H1 (cell line): ENCODE measurements at regions not wholly inside any gene's neighbourhood (a gene's known extent, or its start where the extent isn't known, plus 50 kb on each side); places are given as distances from the start of the nearest gene placed in this dataset.

Experiments
- CTCF ChIA-PET: fragments of 300-600 bp; sonication (Branson Sonifier 250); formaldehyde crosslinking; loops from one replicate; lab custom pipeline; 2021; ENCODE audit not compliant: partially characterized antibody; lab: Charles Lee
- POLR2A ChIA-PET: fragments of 300-600 bp; sonication (Branson Sonifier 250); formaldehyde crosslinking; loops from one replicate; lab custom pipeline; 2021; ENCODE audit warnings: inconsistent platforms; ENCODE audit not compliant: partially characterized antibody; lab: Charles Lee
- DNase-seq, 2 experiments: peaks; one replicate each; pipeline versions ENCODE4 v3.0.0 to v3.0.0-alpha.2; 2010 to 2022; ENCODE audit warnings: low spot score in 2 of 2, low read depth in 1 of 2, mixed read lengths in 1 of 2
- FAIRE-seq: peaks from 2 replicates; lab custom pipeline; 2011; peaks lifted over from hg19 to GRCh38; lab: Jason Lieb, UNC
- H2AFZ ChIP-seq: 2 replicates; pipeline ENCODE4 v1.8.1; 2012; ENCODE audit warnings: low read length, inconsistent platforms
- H2AK5ac ChIP-seq: 2 replicates; pipeline ENCODE4 v1.6.1; 2013; ENCODE audit warnings: low read depth, low read length
- H2BK120ac ChIP-seq: replicated peaks from 2 replicates; pipeline ENCODE3; 2013; ENCODE audit warnings: low read depth, low read length, inconsistent platforms
- H2BK12ac ChIP-seq: 2 replicates; pipeline ENCODE4 v1.6.1; 2013; ENCODE audit warnings: low read depth, low read length
- H2BK15ac ChIP-seq: 2 replicates; pipeline ENCODE4 v1.6.1; 2013; ENCODE audit warnings: low read length
- H2BK20ac ChIP-seq: 2 replicates; pipeline ENCODE4 v1.6.1; 2013; ENCODE audit warnings: low read length
- H2BK5ac ChIP-seq: 2 replicates; pipeline ENCODE4 v1.6.1; 2013; ENCODE audit warnings: low read depth, low read length
- H3K14ac ChIP-seq: 2 replicates; pipeline ENCODE4 v1.6.1; 2013; ENCODE audit warnings: inconsistent platforms; ENCODE audit not compliant: insufficient read length
- H3K18ac ChIP-seq: 2 replicates; pipeline ENCODE4 v1.6.1; 2013; ENCODE audit warnings: low read length; ENCODE audit errors: extremely low read depth
- H3K23ac ChIP-seq: 2 replicates; pipeline ENCODE4 v1.6.1; 2013; ENCODE audit warnings: inconsistent platforms; ENCODE audit not compliant: insufficient read length
- H3K23me2 ChIP-seq: 2 replicates; pipeline ENCODE4 v1.6.1; 2013; ENCODE audit warnings: low read depth, low read length
- H3K27ac ChIP-seq: 2 replicates; pipeline ENCODE4 v1.6.1; 2011; ENCODE audit warnings: low read depth, low read length, inconsistent platforms
- H3K27me3 ChIP-seq, 4 experiments: replicated peaks in 1 of 4; 1 replicate in 1 of 4; 2 replicates in 3 of 4; pipeline versions ENCODE4 v1.6.1 to v1.8.1; 2011 to 2013; ENCODE audit warnings: low read length in 3 of 4, mild to moderate bottlenecking in 3 of 4, inconsistent platforms in 2 of 4, mixed read lengths in 2 of 4, moderate library complexity in 1 of 4; ENCODE audit not compliant: control insufficient read depth in 3 of 4, insufficient read depth in 3 of 4; ENCODE audit errors: extremely low read depth in 1 of 4
- H3K36me3 ChIP-seq, 4 experiments: 2 replicates each; pipeline versions ENCODE4 v1.6.1 to v1.8.1; 2011 to 2013; ENCODE audit warnings: mild to moderate bottlenecking in 4 of 4, low read length in 3 of 4, moderate library complexity in 2 of 4, control low read depth in 1 of 4, inconsistent platforms in 1 of 4; ENCODE audit not compliant: insufficient read depth in 4 of 4, control insufficient read depth in 2 of 4
- H3K4ac ChIP-seq: replicated peaks from 2 replicates; pipeline ENCODE3; 2013; ENCODE audit warnings: low read length, low read depth, mixed read lengths, inconsistent platforms; ENCODE audit not compliant: insufficient read length
- H3K4me1 ChIP-seq, 4 experiments: replicated peaks in 1 of 4; 1 replicate in 1 of 4; 2 replicates in 3 of 4; pipeline versions ENCODE4 v1.6.1 to v1.8.1; 2011 to 2013; ENCODE audit warnings: low read length in 3 of 4, inconsistent platforms in 2 of 4, mixed read lengths in 1 of 4; ENCODE audit not compliant: insufficient read depth in 4 of 4, control insufficient read depth in 3 of 4
- H3K4me2 ChIP-seq, 2 experiments: 2 replicates each; pipeline versions ENCODE4 v1.6.1 to v1.8.1; 2011 to 2013; ENCODE audit warnings: low read depth in 2 of 2, low read length in 2 of 2, control low read depth in 1 of 2, inconsistent platforms in 1 of 2, mild to moderate bottlenecking in 1 of 2; ENCODE audit not compliant: insufficient read depth in 1 of 2
- H3K4me3 ChIP-seq, 4 experiments: fragments of 200-600, 300-600 bp in 1 of 4; sonication (generic), shearing (Covaris generic), sonication (Bioruptor Twin) in 1 of 4; 2 replicates each; pipeline versions ENCODE4 v1.5.1 to v1.8.1; 2011 to 2016; ENCODE audit warnings: low read length in 4 of 4, low read depth in 3 of 4, control low read depth in 2 of 4, inconsistent platforms in 2 of 4, mild to moderate bottlenecking in 2 of 4, mixed read lengths in 1 of 4, moderate library complexity in 1 of 4; ENCODE audit not compliant: insufficient read depth in 2 of 4; ENCODE audit errors: extremely low read depth in 1 of 4
- H3K56ac ChIP-seq: replicated peaks from 2 replicates; pipeline ENCODE3; 2013; ENCODE audit warnings: low read depth, mild to moderate bottlenecking, mixed read lengths, low read length, inconsistent platforms; ENCODE audit not compliant: insufficient read length
- H3K79me1 ChIP-seq: 2 replicates; pipeline ENCODE4 v1.6.1; 2013; ENCODE audit warnings: low read depth, low read length, control low read depth
- H3K79me2 ChIP-seq, 2 experiments: 2 replicates each; pipeline versions ENCODE4 v1.6.1 to v1.8.1; 2012 to 2013; ENCODE audit warnings: low read length in 2 of 2, mild to moderate bottlenecking in 2 of 2, inconsistent platforms in 1 of 2; ENCODE audit not compliant: insufficient read depth in 2 of 2, control insufficient read depth in 1 of 2
- H3K9ac ChIP-seq, 4 experiments: replicated peaks in 1 of 4; 1 replicate in 1 of 4; 2 replicates in 3 of 4; pipeline versions ENCODE4 v1.6.1 to v1.8.1; 2011 to 2013; ENCODE audit warnings: low read depth in 3 of 4, low read length in 3 of 4, control low read depth in 2 of 4, mild to moderate bottlenecking in 2 of 4, moderate library complexity in 2 of 4, inconsistent platforms in 1 of 4; ENCODE audit errors: extremely low read depth in 1 of 4
- H3K9me3 ChIP-seq, 2 experiments: 2 replicates each; pipeline versions ENCODE4 v1.6.1 to v1.8.1; 2012 to 2013; ENCODE audit warnings: mild to moderate bottlenecking in 2 of 2, moderate library complexity in 2 of 2, control low read depth in 1 of 2, inconsistent platforms in 1 of 2, low read depth in 1 of 2, low read length in 1 of 2, mixed read lengths in 1 of 2; ENCODE audit not compliant: insufficient read depth in 2 of 2
- H4K20me1 ChIP-seq, 2 experiments: replicated peaks in 1 of 2; 2 replicates each; pipeline versions ENCODE3 to v1.8.1; 2011 to 2013; ENCODE audit warnings: inconsistent platforms in 2 of 2, low read length in 2 of 2, mild to moderate bottlenecking in 1 of 2; ENCODE audit not compliant: insufficient read depth in 2 of 2, control insufficient read depth in 1 of 2
- H4K5ac ChIP-seq: 2 replicates; pipeline ENCODE4 v1.6.1; 2013; ENCODE audit warnings: low read length, low read depth, mixed read lengths, inconsistent platforms; ENCODE audit not compliant: insufficient read length
- H4K8ac ChIP-seq: 2 replicates; pipeline ENCODE4 v1.8.0; 2013; ENCODE audit warnings: mild to moderate bottlenecking, moderate library complexity, low read length, inconsistent platforms; ENCODE audit not compliant: insufficient read depth; ENCODE audit errors: extremely low read depth
- H4K91ac ChIP-seq: replicated peaks from 2 replicates; pipeline ENCODE3; 2013; ENCODE audit warnings: low read length, mixed read lengths, inconsistent platforms; ENCODE audit not compliant: insufficient read length
- ASH2L ChIP-seq: fragments of 200-600, 300-600 bp; sonication (generic); IDR thresholded peaks from one replicate; pipeline ENCODE4 v1.7.1; 2017; ENCODE audit warnings: low read length
- BACH1 ChIP-seq: IDR thresholded peaks from 2 replicates; pipeline ENCODE4 v1.6.1; 2012; ENCODE audit warnings: low read length, improper control_type of control experiment
- CBX8 ChIP-seq: fragments of 300-800, 300-1000 bp; sonication (generic); IDR thresholded peaks from 2 replicates; pipeline ENCODE4 v1.7.1; 2016; ENCODE audit warnings: low read depth, low read length, borderline replicate concordance
- EGR1 ChIP-seq: IDR thresholded peaks from 2 replicates; pipeline ENCODE4 v1.6.1; 2011; ENCODE audit warnings: low read depth, low read length, borderline replicate concordance
- KDM1A ChIP-seq: fragments of 200-600, 300-600 bp; sonication (generic); IDR thresholded peaks from 2 replicates; pipeline ENCODE4 v1.7.1; 2016; ENCODE audit warnings: mild to moderate bottlenecking, low read length, borderline replicate concordance
- MAFK ChIP-seq: IDR thresholded peaks from 2 replicates; pipeline ENCODE4 v1.6.1; 2012; ENCODE audit warnings: low read depth, mild to moderate bottlenecking, improper control_type of control experiment, low read length
- POU5F1 ChIP-seq: IDR thresholded peaks from 2 replicates; pipeline ENCODE4 v1.6.1; 2011; ENCODE audit warnings: low read depth, mild to moderate bottlenecking, low read length, moderate library complexity
- RAD21 ChIP-seq, 2 experiments: IDR thresholded peaks in 1 of 2; conservative IDR thresholded peaks in 1 of 2; 2 replicates each; pipeline ENCODE4 v1.6.1; 2011; ENCODE audit warnings: low read depth in 2 of 2, low read length in 2 of 2, improper control_type of control experiment in 1 of 2, inconsistent platforms in 1 of 2, mild to moderate bottlenecking in 1 of 2, moderate library complexity in 1 of 2
- RBBP5 ChIP-seq: IDR thresholded peaks from 2 replicates; pipeline ENCODE4 v1.7.1; 2012; ENCODE audit warnings: low read depth, mild to moderate bottlenecking, inconsistent platforms, low read length, moderate library complexity, borderline replicate concordance
- RFX5 ChIP-seq: IDR thresholded peaks from 2 replicates; pipeline ENCODE4 v1.6.1; 2011; ENCODE audit warnings: low read depth, low read length, improper control_type of control experiment, borderline replicate concordance
- RXRA ChIP-seq: IDR thresholded peaks from 2 replicates; pipeline ENCODE4 v1.6.1; 2011; ENCODE audit warnings: low read depth, mild to moderate bottlenecking, low read length, moderate library complexity; ENCODE audit not compliant: insufficient read depth
- SRF ChIP-seq: IDR thresholded peaks from 2 replicates; pipeline ENCODE4 v1.6.1; 2011; ENCODE audit warnings: mild to moderate bottlenecking, low read depth, low read length, moderate library complexity
- TAF7 ChIP-seq: optimal IDR thresholded peaks from 2 replicates; pipeline ENCODE3; 2011; ENCODE audit warnings: low read depth, mild to moderate bottlenecking, inconsistent platforms, low read length, moderate library complexity, borderline replicate concordance
- WGBS, 2 experiments: shearing (Covaris generic) in 1 of 2; methylation state at CpG; one replicate each; pipeline versions ENCODE4 v1.1.6 to v1.1.7; 2013 to 2015; ENCODE audit warnings: low lambda C conversion rate in 2 of 2, mixed read lengths in 2 of 2, inconsistent platforms in 1 of 2, low coverage in 1 of 2, missing lambda C conversion rate in 1 of 2; ENCODE audit not compliant: insufficient replicate concordance in 2 of 2, insufficient coverage in 1 of 2, insufficient read length in 1 of 2; ENCODE audit errors: extremely low coverage in 1 of 2, missing lambda C conversion rate in 1 of 2; 5-methylcytosine and 5-hydroxymethylcytosine counted together
- TF ChIP-seq, protein P1 (sequence below): IDR thresholded peaks from 2 replicates; pipeline ENCODE4 v1.6.1; 2012; ENCODE audit warnings: inconsistent platforms

DNA sequence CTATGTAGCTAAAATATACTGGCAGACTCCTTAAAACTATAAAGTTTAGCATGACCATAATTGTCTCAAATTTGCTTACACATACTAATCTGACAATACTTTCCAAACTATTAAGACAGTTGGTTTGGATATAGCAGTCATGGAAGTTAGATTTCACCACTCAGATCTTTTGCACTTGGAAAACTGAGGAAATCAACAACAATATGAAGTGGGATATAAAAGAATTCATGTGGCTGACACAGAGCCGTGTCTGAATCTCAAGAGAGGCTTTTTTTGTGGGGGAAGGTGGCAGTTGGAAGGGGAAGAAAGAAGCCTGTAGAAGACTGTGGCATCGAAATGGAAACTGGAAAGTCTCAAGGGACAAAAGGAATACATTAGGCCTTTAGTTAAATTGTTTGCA is 166.6 kb upstream of the FLRT2 start:
- Histone ChIP-seq H3K79me2 (no peaks in the 10 kb centered on the region), H3K4me1 (no peaks in the 10 kb centered on the region), H3K36me3 (no peaks in the 10 kb centered on the region), H4K8ac (no peak overlapping the region), H3K79me1 (no peaks in the 10 kb centered on the region), H2BK5ac (no peak overlapping the region), H4K20me1 (no peaks in the 10 kb centered on the region), H2BK12ac (no peak overlapping the region), H3K18ac (no peak overlapping the region), H2AFZ (no peak overlapping the region), H2BK20ac (no peak overlapping the region), H3K4me3 (no peak overlapping the region), H3K4ac (no peak overlapping the region), H3K23ac (no peak overlapping the region), H3K23me2 (no peaks in the 10 kb centered on the region), H2AK5ac (no peak overlapping the region), H3K9ac (no peak overlapping the region), H2BK120ac (no peak overlapping the region), H2BK15ac (no peak overlapping the region), H4K5ac (no peak overlapping the region), H3K56ac (no peak overlapping the region), H4K91ac (no peak overlapping the region), H3K9me3 (no peaks in the 10 kb centered on the region), H3K4me2 (no peak overlapping the region), H3K27me3 (peaks cover 0 to 1% (median 0%) of the 10 kb centered on the region in 4 experiments; a peak in 1 of 7 replicates), H3K27ac (no peak overlapping the region), H3K14ac (no peak overlapping the region)
- DNase-seq (no peak), FAIRE-seq (no peak)
- ChIA-PET CTCF (interaction anchor here (1.0 kb wide), 1 partner anchor 21 kb away, joined by 3 read pairs; no protein-coding TSS in a partner anchor), POLR2A (no interaction called here)
- 86% methylated on average over 2 of the region's 2 CpGs; no CpG with 5 or more reads in 1 of the 2 experiments for WGBS, 2 experiments
- TF ChIP-seq ASH2L = no peak
- no peak for TF ChIP-seq SRF
- TF ChIP-seq RBBP5 = no peak
- TF ChIP-seq POU5F1 = no peak
- TF ChIP-seq, protein P1, sequence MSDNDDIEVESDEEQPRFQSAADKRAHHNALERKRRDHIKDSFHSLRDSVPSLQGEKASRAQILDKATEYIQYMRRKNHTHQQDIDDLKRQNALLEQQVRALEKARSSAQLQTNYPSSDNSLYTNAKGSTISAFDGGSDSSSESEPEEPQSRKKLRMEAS = no peak
- no peak for TF ChIP-seq RFX5
- no peak for TF ChIP-seq MAFK
- no peak for TF ChIP-seq EGR1
- TF ChIP-seq TAF7 = no peak
- TF ChIP-seq RXRA = no peak
- TF ChIP-seq KDM1A = no peak
- no peak for TF ChIP-seq BACH1
- TF ChIP-seq RAD21 (IDR thresholded peaks at IDR 0.05 in 1 of 2, conservative IDR thresholded peaks at IDR 0.05 in 1 of 2; ENCODE audit: low read depth in 2 of 2, low read length in 2 of 2) = no peak
- TF ChIP-seq CBX8 = no peak
